B cell (primary cell): ENCODE measurements at regions not wholly inside any gene's neighbourhood (a gene's known extent, or its start where the extent isn't known, plus 50 kb on each side); places are given as distances from the start of the nearest gene placed in this dataset.

Source experiments
- CTCF ChIP-seq: fragments of 200-600 bp; IDR thresholded peaks from one replicate; pipeline ENCODE4 v1.8.0; 2022; ENCODE audit warnings: antibody characterized with exemption, mild to moderate bottlenecking
- EZH2 ChIP-seq: IDR thresholded peaks from 2 replicates; pipeline ENCODE4 v1.6.1; 2012; ENCODE audit warnings: borderline replicate concordance, low read depth, mild to moderate bottlenecking, moderate library complexity, low read length; ENCODE audit not compliant: insufficient read depth, poor library complexity, severe bottlenecking

- TF ChIP-seq CTCF (no peak), EZH2 (no peak)
Measured at GRCh38 chr10:8262317-8262716, 207.8 kb downstream of the GATA3 start.
